ENCODE measurements at regions not wholly inside any gene's neighbourhood (a gene's known extent, or its start where the extent isn't known, plus 50 kb on each side); places are given as distances from the start of the nearest gene placed in this dataset.
"Not testable (repeated sequence)": the region's sequence is repeated elsewhere in the genome, so short reads cannot be mapped to it uniquely, and the experiment has no call there.

- not testable (repeated sequence) for H3K4me3 ChIP-seq (ENCODE audit: low read depth, low read length); H3K36me3 ChIP-seq (ENCODE audit: control insufficient read depth, insufficient read depth, low read length); H3K27ac ChIP-seq (ENCODE audit: low read depth, low read length); H3K9me3 ChIP-seq (ENCODE audit: control insufficient read depth, insufficient read depth, low read depth, low read length); H3K9ac ChIP-seq (ENCODE audit: low read length); H3K4me1 ChIP-seq (ENCODE audit: control insufficient read depth, insufficient read depth, low read length)
- H3K27me3 ChIP-seq (ENCODE audit: control insufficient read depth, insufficient read depth, low read length), result peaks cover 49% of the 10 kb centered on the region
Observed at GRCh38 chr13:25019741-25020140, 76.2 kb upstream of the PABPC3 start.

- Histone ChIP-seq H3K4me3 (ENCODE audit: low read depth, low read length) (no peak overlapping the region), H3K4me1 (ENCODE audit: control insufficient read depth, insufficient read depth, low read length) (no peaks in the 10 kb centered on the region), H3K27ac (ENCODE audit: low read depth, low read length) (no peak overlapping the region), H3K9ac (ENCODE audit: low read length) (no peak overlapping the region), H3K27me3 (ENCODE audit: control insufficient read depth, insufficient read depth, low read length) (peaks cover 25% of the 10 kb centered on the region), H3K9me3 (ENCODE audit: control insufficient read depth, insufficient read depth, low read depth, low read length) (no peaks in the 10 kb centered on the region), H3K36me3 (ENCODE audit: control insufficient read depth, insufficient read depth, low read length) (no peaks in the 10 kb centered on the region)
Observed at GRCh38 chr13:25024175-25024574, 71.8 kb upstream of the PABPC3 start.

GRCh38 chr13:25032160-25032559 is 63.8 kb upstream of the PABPC3 start:
- Histone ChIP-seq H3K4me1 (ENCODE audit: control insufficient read depth, insufficient read depth, low read length) (no peaks in the 10 kb centered on the region), H3K9ac (ENCODE audit: low read length) (no peak overlapping the region), H3K4me3 (ENCODE audit: low read depth, low read length) (no peak overlapping the region), H3K9me3 (ENCODE audit: control insufficient read depth, insufficient read depth, low read depth, low read length) (no peaks in the 10 kb centered on the region), H3K27ac (ENCODE audit: low read depth, low read length) (no peak overlapping the region), H3K27me3 (ENCODE audit: control insufficient read depth, insufficient read depth, low read length) (no peaks in the 10 kb centered on the region), H3K36me3 (ENCODE audit: control insufficient read depth, insufficient read depth, low read length) (no peaks in the 10 kb centered on the region)

- Histone ChIP-seq H3K9me3 (ENCODE audit: control insufficient read depth, insufficient read depth, low read depth, low read length) (no peaks in the 10 kb centered on the region), H3K4me3 (ENCODE audit: low read depth, low read length) (no peak overlapping the region), H3K9ac (ENCODE audit: low read length) (no peak overlapping the region), H3K4me1 (ENCODE audit: control insufficient read depth, insufficient read depth, low read length) (no peaks in the 10 kb centered on the region), H3K27ac (ENCODE audit: low read depth, low read length) (no peak overlapping the region), H3K36me3 (ENCODE audit: control insufficient read depth, insufficient read depth, low read length) (no peaks in the 10 kb centered on the region), H3K27me3 (ENCODE audit: control insufficient read depth, insufficient read depth, low read length) (no peaks in the 10 kb centered on the region)
Observed at GRCh38 chr13:25034173-25034572, 61.8 kb upstream of the PABPC3 start.

GRCh38 chr13:25037057-25037813 is 58.7 kb upstream of the PABPC3 start:
- Histone ChIP-seq H3K4me1 (ENCODE audit: control insufficient read depth, insufficient read depth, low read length) (no peaks in the 10 kb centered on the region), H3K9ac (ENCODE audit: low read length) (no peak overlapping the region), H3K36me3 (ENCODE audit: control insufficient read depth, insufficient read depth, low read length) (no peaks in the 10 kb centered on the region), H3K4me3 (ENCODE audit: low read depth, low read length) (no peak overlapping the region), H3K9me3 (ENCODE audit: control insufficient read depth, insufficient read depth, low read depth, low read length) (no peaks in the 10 kb centered on the region), H3K27ac (ENCODE audit: low read depth, low read length) (no peak overlapping the region), H3K27me3 (ENCODE audit: control insufficient read depth, insufficient read depth, low read length) (no peaks in the 10 kb centered on the region)

GRCh38 chr13:25042151-25042865 is 53.6 kb upstream of the PABPC3 start:
- Histone ChIP-seq H3K27ac (ENCODE audit: low read depth, low read length) (no peak overlapping the region), H3K36me3 (ENCODE audit: control insufficient read depth, insufficient read depth, low read length) (no peaks in the 10 kb centered on the region), H3K27me3 (ENCODE audit: control insufficient read depth, insufficient read depth, low read length) (peaks cover 17% of the 10 kb centered on the region), H3K9ac (ENCODE audit: low read length) (no peak overlapping the region), H3K4me3 (ENCODE audit: low read depth, low read length) (no peak overlapping the region), H3K9me3 (ENCODE audit: control insufficient read depth, insufficient read depth, low read depth, low read length) (no peaks in the 10 kb centered on the region), H3K4me1 (ENCODE audit: control insufficient read depth, insufficient read depth, low read length) (0 out of 2 replicates have a peak, but pooled peaks cover 6% of the 10 kb centered on the region)

- peaks cover 21% of the 10 kb centered on the region for H3K27me3 ChIP-seq (ENCODE audit: control insufficient read depth, insufficient read depth, low read length)
- no peak overlapping the region for H3K9ac ChIP-seq (ENCODE audit: low read length)
- no peaks in the 10 kb centered on the region for H3K36me3 ChIP-seq (ENCODE audit: control insufficient read depth, insufficient read depth, low read length)
- no peak overlapping the region for H3K4me3 ChIP-seq (ENCODE audit: low read depth, low read length)
- 0 out of 2 replicates have a peak, but pooled peaks cover under 1% of the 10 kb centered on the region for H3K9me3 ChIP-seq (ENCODE audit: control insufficient read depth, insufficient read depth, low read depth, low read length)
- H3K4me1 ChIP-seq (ENCODE audit: control insufficient read depth, insufficient read depth, low read length), result 0 out of 2 replicates have a peak, but pooled peaks cover 11% of the 10 kb centered on the region
- H3K27ac ChIP-seq (ENCODE audit: low read depth, low read length), result no peak overlapping the region
Observed at GRCh38 chr13:25044071-25044470, 51.9 kb upstream of the PABPC3 start.

Measured in HUES6 (cell line).